HepG2 (cell line): ENCODE measurements at regions not wholly inside any gene's neighbourhood (a gene's known extent, or its start where the extent isn't known, plus 50 kb on each side); places are given as distances from the start of the nearest gene placed in this dataset.

ENCODE experiments used
- ATAC-seq: fragments of 200-7000 bp; cut with Tn5 transposase; 3 replicates; pipeline ENCODE4 v1.9.1; 2020; ENCODE audit warnings: mild to moderate bottlenecking, moderate library complexity
- BruUV-seq: library from RNA; stranded (reverse); fragments of 400-500 nt; replicated peaks from 2 replicates; lab custom pipeline; 2021; lab: Mats Ljungman, UMichigan
- CTCF ChIA-PET: fragments of 300-600 bp; formaldehyde crosslinking; extraction: SDS; loops from one replicate; lab custom pipeline; 2021; ENCODE audit warnings: low total read pairs, inconsistent platforms, low intra/inter-chr PET ratio; lab: Yijun Ruan, JAX
- POLR2A ChIA-PET: fragments of 350-600 bp; sonication (Branson Sonifier 250); formaldehyde crosslinking; loops from one replicate; lab custom pipeline; 2020; ENCODE audit warnings: antibody characterized with exemption, inconsistent platforms; lab: Yijun Ruan, JAX
- DNase-seq: peaks from one replicate; pipeline ENCODE4 v3.0.0-alpha.2; 2015; ENCODE audit warnings: low spot score
- FAIRE-seq: peaks from 3 replicates; lab custom pipeline; 2011; peaks lifted over from hg19 to GRCh38; lab: Jason Lieb, UNC
- H2AFZ ChIP-seq: one replicate; pipeline ENCODE4 v1.6.1; 2011; ENCODE audit warnings: low read length, inconsistent platforms
- H3K27ac ChIP-seq: fragments of 300-600 bp; 3 replicates; pipeline ENCODE4 v1.8.0; 2011; ENCODE audit warnings: mixed run types, mild to moderate bottlenecking, mixed read lengths, low read length, inconsistent platforms; ENCODE audit not compliant: insufficient read depth; ENCODE audit errors: extremely low read length
- H3K27me3 ChIP-seq, 2 experiments: fragments of 200-600 bp in 1 of 2; 2 replicates in 1 of 2; 3 replicates in 1 of 2; pipeline versions ENCODE4 v1.6.0 to v1.8.0; 2011; ENCODE audit warnings: low read length in 2 of 2, mild to moderate bottlenecking in 2 of 2, moderate library complexity in 2 of 2, inconsistent platforms in 1 of 2; ENCODE audit not compliant: insufficient read depth in 2 of 2, control insufficient read depth in 1 of 2
- H3K36me3 ChIP-seq, 2 experiments: fragments of 200-600 bp in 1 of 2; replicated peaks in 1 of 2; 2 replicates in 1 of 2; 3 replicates in 1 of 2; pipeline versions ENCODE4 v1.5.1 to v1.8.0; 2011; ENCODE audit warnings: low read length in 2 of 2, inconsistent platforms in 1 of 2; ENCODE audit not compliant: insufficient read depth in 2 of 2, control insufficient read depth in 1 of 2
- H3K4me1 ChIP-seq: 2 replicates; pipeline ENCODE4 v1.5.1; 2012; ENCODE audit warnings: low read length, inconsistent platforms; ENCODE audit not compliant: insufficient read depth
- H3K4me2 ChIP-seq: 2 replicates; pipeline ENCODE4 v1.6.0; 2011; ENCODE audit warnings: low read depth, low read length, inconsistent platforms
- H3K4me3 ChIP-seq, 3 experiments: fragments of 200-600 bp in 1 of 3; sonication (generic), shearing (Covaris generic) in 1 of 3; replicated peaks in 1 of 3; 2 replicates each; pipeline ENCODE4 v1.5.1; 2011 to 2016; ENCODE audit warnings: low read length in 3 of 3, inconsistent platforms in 2 of 3, low read depth in 2 of 3, mild to moderate bottlenecking in 2 of 3, control low read depth in 1 of 3, mixed read lengths in 1 of 3; ENCODE audit not compliant: insufficient read depth in 1 of 3
- H3K79me2 ChIP-seq: one replicate; pipeline ENCODE4 v1.6.1; 2011; ENCODE audit warnings: low read length, inconsistent platforms; ENCODE audit not compliant: insufficient read depth
- H3K9ac ChIP-seq: 2 replicates; pipeline ENCODE4 v1.6.0; 2011; ENCODE audit warnings: mild to moderate bottlenecking, low read depth, low read length, inconsistent platforms; ENCODE audit not compliant: insufficient read depth
- H3K9me3 ChIP-seq: 2 replicates; pipeline ENCODE4 v1.5.1; 2012; ENCODE audit warnings: mild to moderate bottlenecking, low read length
- H4K20me1 ChIP-seq: 2 replicates; pipeline ENCODE4 v1.6.0; 2011; ENCODE audit warnings: inconsistent platforms, mild to moderate bottlenecking, low read length, moderate library complexity; ENCODE audit not compliant: insufficient read depth
- CENPBD1 ChIP-seq: sonication (generic); formaldehyde crosslinking; IDR thresholded peaks from 2 replicates; pipeline ENCODE4 v1.8.0; 2022; ENCODE audit warnings: missing genetic modification reagents, low read depth, mild to moderate bottlenecking, borderline replicate concordance
- HMGXB4 ChIP-seq, 2 experiments: sonication (generic) in 1 of 2; formaldehyde crosslinking in 1 of 2; IDR thresholded peaks; 2 replicates each; pipeline versions ENCODE4 v1.4.0 to v1.6.1; 2018 to 2020; ENCODE audit warnings: missing genetic modification reagents in 2 of 2, borderline replicate concordance in 1 of 2, low read depth in 1 of 2, mild to moderate bottlenecking in 1 of 2, missing biosample characterization in 1 of 2
- MIXL1 ChIP-seq: IDR thresholded peaks from 2 replicates; pipeline ENCODE4 v1.6.1; 2016
- NCOR1 ChIP-seq: fragments of 200-600 bp; sonication (generic); IDR thresholded peaks from 2 replicates; pipeline ENCODE4 v1.7.0; 2017; ENCODE audit warnings: antibody characterized with exemption, low read length, borderline replicate concordance
- ZBTB49 ChIP-seq: sonication (generic); formaldehyde crosslinking; IDR thresholded peaks from 2 replicates; pipeline ENCODE4 v1.4.0; 2020; ENCODE audit warnings: missing genetic modification reagents, borderline replicate concordance
- ZNF318 ChIP-seq: sonication (generic); formaldehyde crosslinking; IDR thresholded peaks from 2 replicates; pipeline ENCODE4 v1.4.0; 2020; ENCODE audit warnings: mild to moderate bottlenecking, missing genetic modification reagents
- WGBS: methylation state at CpG from one replicate; pipeline ENCODE4 v1.1.6; 2017; ENCODE audit warnings: low lambda C conversion rate; 5-methylcytosine and 5-hydroxymethylcytosine counted together
- in situ Hi-C: cut with HindIII; loops from 2 replicates; pipeline ENCODE4 v1.10.0; 2017; ENCODE audit warnings: low pct_unique_long_range_greater_than_20kb; ENCODE audit not compliant: extremely low pct_ligation_motif_present
- intact Hi-C: fragments of 100-400 bp; cut with micrococcal nuclease; formaldehyde crosslinking; loops from one replicate; pipeline ENCODE4 v1.10.0; 2022; ENCODE audit not compliant: unreplicated experiment

GRCh38 chr15:53196242-53196641 lies 406.1 kb upstream of the ONECUT1 start (continued):
- no peak for TF ChIP-seq ZNF318 (CRISPR knock-in tag)

GRCh38 chr15:53193149-53193548 lies 403.0 kb upstream of the ONECUT1 start:
- POLR2A ChIA-PET = no interaction called here
- FAIRE-seq = no peak
- 64% methylated on average over 2 of the region's 2 CpGs for WGBS
- no peak for TF ChIP-seq NCOR1
- TF ChIP-seq ZBTB49 (CRISPR knock-in tag) = 0 out of 2 replicates have a peak, but pooled peaks have one; percentile 27
- no peak for TF ChIP-seq CENPBD1 (CRISPR knock-in tag)
- TF ChIP-seq HMGXB4 (CRISPR knock-in tag; IDR thresholded peaks at IDR 0.05; ENCODE audit: borderline replicate concordance in 1 of 2, low read depth in 1 of 2) = no peak
- peak; percentile 74; the same call in 1 of the 2 replicates for TF ChIP-seq MIXL1

More at GRCh38 chr15:53193149-53193548, 403.0 kb upstream of the ONECUT1 start:
- H3K9me3 ChIP-seq = no peaks in the 10 kb centered on the region
- H3K36me3 ChIP-seq = no peaks in the 10 kb centered on the region
- H3K9ac ChIP-seq = no peak overlapping the region
- CTCF ChIA-PET = no interaction called here
- no peak overlapping the region for H2AFZ ChIP-seq
- H3K4me3 ChIP-seq = no peak overlapping the region
- BruUV-seq = no TSS peak
- ATAC-seq (no peak), DNase-seq (peak; percentile 37)
- H3K4me2 ChIP-seq = no peak overlapping the region
- H3K4me1 ChIP-seq = peaks cover 7% of the 10 kb centered on the region
- intact Hi-C loops (loop anchor here (10.0 kb wide), 3 partner anchors 262 to 522 kb away; no protein-coding TSS in a partner anchor), in situ Hi-C loops (no loop called here)
- no peak overlapping the region for H3K27ac ChIP-seq
- no peaks in the 10 kb centered on the region for H4K20me1 ChIP-seq
- no peaks in the 10 kb centered on the region for H3K27me3 ChIP-seq
- H3K79me2 ChIP-seq = no peaks in the 10 kb centered on the region
